ENCODE measurements at regions not wholly inside any gene's neighbourhood (a gene's known extent, or its start where the extent isn't known, plus 50 kb on each side); places are given as distances from the start of the nearest gene placed in this dataset.

DNA sequence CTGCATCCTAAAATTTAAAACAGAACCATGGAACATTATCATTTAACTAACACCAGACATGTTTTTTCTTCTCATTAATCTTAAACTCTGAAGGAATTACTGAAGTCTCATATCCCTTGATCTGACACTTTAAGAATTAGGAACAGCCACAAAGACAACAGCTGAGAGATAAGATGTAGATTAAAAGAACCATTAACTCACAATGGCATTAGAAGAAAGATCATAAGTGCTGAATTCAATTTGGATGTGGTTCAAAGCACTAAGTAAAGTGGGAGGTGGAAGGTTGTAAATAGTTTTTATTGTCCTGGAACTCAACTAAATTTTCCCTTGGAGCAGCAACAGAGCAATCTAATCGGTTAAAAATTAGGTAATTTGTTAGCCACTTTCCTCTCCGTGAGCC, 199.0 kb upstream of the ATP2B1 start:
- Mint-ChIP-seq H3K9me3 (peaks cover 22% of the 10 kb centered on the region), H3K4me1 (no peaks in the 10 kb centered on the region), H3K4me3 (no peak overlapping the region), H3K36me3 (ENCODE audit: low read depth) (peaks cover 5% of the 10 kb centered on the region), H3K27me3 (ENCODE audit: low read depth) (no peaks in the 10 kb centered on the region), H3K27ac (no peak overlapping the region)
- no peak for TF ChIP-seq CTCF (IDR thresholded peaks at IDR 0.05; ENCODE audit: unreplicated experiment in 3 of 3)

DNA sequence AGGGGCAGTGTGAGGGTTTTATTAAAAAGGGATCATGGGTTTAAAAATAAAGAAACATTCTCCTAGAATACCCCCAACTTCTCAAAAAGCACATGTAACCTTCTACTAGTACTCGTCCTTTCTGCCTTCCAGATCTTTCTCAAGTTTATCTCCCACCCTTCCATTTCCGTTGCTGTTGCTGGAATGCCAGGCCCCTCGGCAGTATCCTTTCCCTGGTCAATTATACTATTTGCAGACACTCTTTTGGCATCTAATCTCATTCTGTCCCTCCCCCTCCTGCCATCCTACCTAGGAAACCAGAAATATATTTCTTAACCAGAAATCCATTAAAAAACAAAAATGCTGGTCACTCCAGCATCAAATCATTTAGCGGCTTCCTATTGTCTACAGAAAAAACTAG, 198.2 kb upstream of the ATP2B1 start:
- peaks cover 17% of the 10 kb centered on the region for H3K9me3 Mint-ChIP-seq
- H3K27me3 Mint-ChIP-seq (ENCODE audit: low read depth): no peaks in the 10 kb centered on the region
- TF ChIP-seq CTCF (IDR thresholded peaks at IDR 0.05; ENCODE audit: unreplicated experiment in 3 of 3): no peak
- H3K4me1 Mint-ChIP-seq: no peaks in the 10 kb centered on the region
- H3K4me3 Mint-ChIP-seq: no peak overlapping the region
- no peak overlapping the region for H3K27ac Mint-ChIP-seq
- peaks cover 5% of the 10 kb centered on the region for H3K36me3 Mint-ChIP-seq (ENCODE audit: low read depth)

DNA sequence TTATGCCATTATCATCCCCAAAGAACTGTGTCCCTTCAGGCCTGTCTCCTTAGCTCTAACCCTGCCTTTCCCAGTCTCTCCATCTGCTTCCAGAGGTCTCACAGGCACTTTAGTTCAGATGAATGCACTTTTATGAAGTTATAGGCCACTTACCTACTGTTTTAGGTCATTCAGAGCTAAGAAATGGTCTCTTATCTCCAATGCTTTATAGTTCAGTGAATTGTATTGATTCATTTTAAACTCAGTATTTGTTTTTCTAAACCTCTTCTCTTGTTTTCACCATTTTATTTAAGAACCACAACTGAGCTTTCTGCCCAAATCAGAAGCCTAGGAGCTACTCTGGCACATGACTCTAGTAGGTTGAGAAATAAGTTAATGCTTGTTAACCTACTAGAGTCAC, 197.5 kb upstream of the ATP2B1 start:
- Mint-ChIP-seq H3K4me3 (no peak overlapping the region), H3K9me3 (peaks cover 15% of the 10 kb centered on the region), H3K27me3 (ENCODE audit: low read depth) (no peaks in the 10 kb centered on the region), H3K36me3 (ENCODE audit: low read depth) (peaks cover 5% of the 10 kb centered on the region), H3K4me1 (peaks cover 6% of the 10 kb centered on the region), H3K27ac (no peak overlapping the region)
- no peak for TF ChIP-seq CTCF (IDR thresholded peaks at IDR 0.05; ENCODE audit: unreplicated experiment in 3 of 3)

- TF ChIP-seq CTCF (IDR thresholded peaks at IDR 0.05; ENCODE audit: unreplicated experiment in 3 of 3): no peak
- Mint-ChIP-seq H3K27me3 (ENCODE audit: low read depth) (no peaks in the 10 kb centered on the region), H3K36me3 (ENCODE audit: low read depth) (no peaks in the 10 kb centered on the region), H3K27ac (no peak overlapping the region), H3K4me3 (no peak overlapping the region), H3K9me3 (no peaks in the 10 kb centered on the region), H3K4me1 (peaks cover 35% of the 10 kb centered on the region)
Observed at GRCh38 chr12:89901906-89902642, 193.4 kb upstream of the ATP2B1 start.

GRCh38 chr12:89901319-89901718, 192.7 kb upstream of the ATP2B1 start:
- Mint-ChIP-seq H3K27me3 (ENCODE audit: low read depth) (no peaks in the 10 kb centered on the region), H3K27ac (peak overlapping the region in 2 of 3 experiments; percentile 16 to 39), H3K4me1 (peaks cover 35% of the 10 kb centered on the region), H3K36me3 (ENCODE audit: low read depth) (no peaks in the 10 kb centered on the region), H3K4me3 (peak overlapping the region in 2 of 3 experiments; percentile 11 to 64), H3K9me3 (no peaks in the 10 kb centered on the region)
- no peak for TF ChIP-seq CTCF (IDR thresholded peaks at IDR 0.05; ENCODE audit: unreplicated experiment in 3 of 3)

GRCh38 chr12:89899651-89900050, 191.0 kb upstream of the ATP2B1 start:
- H3K36me3 Mint-ChIP-seq (ENCODE audit: low read depth): no peaks in the 10 kb centered on the region
- H3K4me1 Mint-ChIP-seq: peaks cover 37% of the 10 kb centered on the region
- no peak for TF ChIP-seq CTCF (IDR thresholded peaks at IDR 0.05; ENCODE audit: unreplicated experiment in 3 of 3)
- no peaks in the 10 kb centered on the region for H3K9me3 Mint-ChIP-seq
- H3K27ac Mint-ChIP-seq: peak overlapping the region; percentile 8 to 48 (median 16)
- no peaks in the 10 kb centered on the region for H3K27me3 Mint-ChIP-seq (ENCODE audit: low read depth)
- H3K4me3 Mint-ChIP-seq: peak overlapping the region in 1 of 3 experiments; percentile 28

All from nephron (organoid).